Body of pancreas (tissue), 4 donors: ENCODE measurements at regions not wholly inside any gene's neighbourhood (a gene's known extent, or its start where the extent isn't known, plus 50 kb on each side); places are given as distances from the start of the nearest gene placed in this dataset.

ENCODE experiments used
- ATAC-seq: fragments of 150-250 bp; one replicate; pipeline ENCODE4 v1.9.1; 2016
- DNase-seq, 4 donors: peaks; one replicate each; pipeline ENCODE4 v3.0.0-alpha.2; 2019
- H3K27ac ChIP-seq, 4 donors: fragments of 200-600 bp; sonication (generic); 1 replicate in 3 of 4; 2 replicates in 1 of 4; pipeline versions ENCODE4 v1.5.1 to v1.6.1; 2016 to 2019; ENCODE audit warnings: mild to moderate bottlenecking in 1 of 4, mixed read lengths in 1 of 4, moderate library complexity in 1 of 4
- H3K27me3 ChIP-seq, 2 donors: fragments of 200-600 bp; sonication (generic); one replicate each; pipeline ENCODE4 v1.6.0; 2016; ENCODE audit warnings: mild to moderate bottlenecking in 1 of 2
- H3K36me3 ChIP-seq, 2 donors: fragments of 200-600 bp; sonication (generic); replicated peaks in 1 of 2; 2 replicates each; pipeline ENCODE4 v1.5.1; 2016; ENCODE audit warnings: low read depth in 2 of 2; ENCODE audit not compliant: insufficient read depth in 1 of 2
- H3K4me1 ChIP-seq: fragments of 200-600 bp; sonication (generic); one replicate; pipeline ENCODE4 v1.6.0; 2016
- H3K4me3 ChIP-seq, 2 donors: fragments of 200-600 bp; sonication (generic); 1 replicate in 1 of 2; 2 replicates in 1 of 2; pipeline ENCODE4 v1.5.1; 2016 to 2019
- H3K9me3 ChIP-seq, 3 donors: fragments of 200-600 bp; sonication (generic); 1 replicate in 2 of 3; 2 replicates in 1 of 3; pipeline ENCODE4 v1.5.1; 2016
- CTCF ChIP-seq, 7 experiments: fragments of 450-650 bp in 4 of 7; fragments of 200-600 bp in 3 of 7; sonication (generic) in 3 of 7; IDR thresholded peaks; one replicate each; pipeline ENCODE4 v1.5.1; 2016 to 2019; ENCODE audit warnings: antibody characterized with exemption in 7 of 7
- POLR2A ChIP-seq, 3 donors: fragments of 450-650 bp; IDR thresholded peaks; one replicate each; pipeline ENCODE4 v1.6.1; 2016; ENCODE audit warnings: antibody characterized with exemption in 3 of 3, mild to moderate bottlenecking in 2 of 3
- WGBS, 2 donors: methylation state at CpG; one replicate each; pipeline ENCODE4 v1.1.5; 2017; 5-methylcytosine and 5-hydroxymethylcytosine counted together
- intact Hi-C: fragments of 100-400 bp; cut with DNase I; formaldehyde crosslinking; loops from one replicate; pipeline ENCODE4 v1.15.1; 2023

GRCh38 chr1:191575180-191575579 lies 583.1 kb upstream of the RGS18 start:
- 76 to 81% methylated on average over 3 of the region's 3 CpGs for WGBS, 2 donors
- intact Hi-C loops, result no loop called here
- Histone ChIP-seq H3K36me3 (no peaks in the 10 kb centered on the region), H3K4me3 (no peak overlapping the region), H3K27me3 (no peaks in the 10 kb centered on the region), H3K27ac (no peak overlapping the region), H3K4me1 (no peaks in the 10 kb centered on the region), H3K9me3 (no peaks in the 10 kb centered on the region)
- no peak for ATAC-seq
- DNase-seq, result no peak
- TF ChIP-seq POLR2A (IDR thresholded peaks at IDR 0.05) (no peak), CTCF (IDR thresholded peaks at IDR 0.05) (no peak)

- WGBS, 2 donors, result 58 to 70% methylated on average over 3 of the region's 3 CpGs
- H3K4me1 ChIP-seq, result no peaks in the 10 kb centered on the region
- DNase-seq (no peak), ATAC-seq (no peak)
- no peak overlapping the region for H3K4me3 ChIP-seq
- H3K27ac ChIP-seq, result no peak overlapping the region
- intact Hi-C loops, result no loop called here
- no peaks in the 10 kb centered on the region for H3K9me3 ChIP-seq
- TF ChIP-seq CTCF (IDR thresholded peaks at IDR 0.05) (no peak), POLR2A (IDR thresholded peaks at IDR 0.05) (no peak)
- H3K36me3 ChIP-seq, result no peaks in the 10 kb centered on the region
- H3K27me3 ChIP-seq, result no peaks in the 10 kb centered on the region
Measured at GRCh38 chr1:191575746-191576145, 582.5 kb upstream of the RGS18 start.

DNA sequence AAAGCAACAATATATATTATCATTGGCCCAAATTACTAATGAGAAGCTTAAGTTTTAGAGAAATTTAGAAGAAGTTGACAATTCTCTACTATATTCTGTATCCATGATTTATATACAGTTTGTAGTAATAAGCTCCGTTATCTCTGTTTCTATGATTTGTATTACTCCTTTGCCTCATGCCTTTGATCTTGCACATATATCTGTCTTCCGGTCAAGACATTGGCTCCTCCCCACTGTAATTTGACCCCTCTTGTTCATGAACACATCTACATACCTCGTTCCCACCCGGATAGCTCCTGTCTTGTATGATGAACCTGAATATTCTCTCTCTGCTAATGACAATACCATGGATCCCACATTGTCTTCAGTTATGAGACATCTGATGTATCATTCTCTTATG lies 581.0 kb upstream of the RGS18 start:
- ATAC-seq (no peak), DNase-seq (no peak)
- WGBS, 2 donors, result 76 to 84% methylated on average over 4 of the region's 4 CpGs
- no peak for TF ChIP-seq POLR2A (IDR thresholded peaks at IDR 0.05)
- TF ChIP-seq CTCF (IDR thresholded peaks at IDR 0.05), result no peak
- no peak overlapping the region for H3K27ac ChIP-seq
- H3K4me3 ChIP-seq, result no peak overlapping the region
- H3K36me3 ChIP-seq, result no peaks in the 10 kb centered on the region
- H3K9me3 ChIP-seq, result no peaks in the 10 kb centered on the region
- intact Hi-C loops, result no loop called here
- no peaks in the 10 kb centered on the region for H3K27me3 ChIP-seq
- no peaks in the 10 kb centered on the region for H3K4me1 ChIP-seq

GRCh38 chr1:191578281-191578680 lies 580.0 kb upstream of the RGS18 start:
- no peaks in the 10 kb centered on the region for H3K4me1 ChIP-seq
- TF ChIP-seq POLR2A (IDR thresholded peaks at IDR 0.05) (no peak), CTCF (IDR thresholded peaks at IDR 0.05) (no peak)
- no peaks in the 10 kb centered on the region for H3K36me3 ChIP-seq
- H3K27ac ChIP-seq, result no peak overlapping the region
- no peak overlapping the region for H3K4me3 ChIP-seq
- no peaks in the 10 kb centered on the region for H3K9me3 ChIP-seq
- H3K27me3 ChIP-seq, result no peaks in the 10 kb centered on the region
- no peak for DNase-seq
- ATAC-seq, result no peak
- WGBS, 2 donors, result 83 to 86% methylated on average over 1 of the region's 1 CpG
- intact Hi-C loops, result no loop called here

- Histone ChIP-seq H3K9me3 (no peaks in the 10 kb centered on the region), H3K4me1 (no peaks in the 10 kb centered on the region), H3K36me3 (no peaks in the 10 kb centered on the region), H3K4me3 (no peak overlapping the region), H3K27me3 (no peaks in the 10 kb centered on the region), H3K27ac (no peak overlapping the region)
- intact Hi-C loops, result no loop called here
- TF ChIP-seq POLR2A (IDR thresholded peaks at IDR 0.05) (no peak), CTCF (IDR thresholded peaks at IDR 0.05) (no peak)
- ATAC-seq (no peak), DNase-seq (no peak)
- 74 to 77% methylated on average over 4 of the region's 4 CpGs for WGBS, 2 donors
Measured at GRCh38 chr1:191579019-191579418, 579.2 kb upstream of the RGS18 start.
